ENCODE measurements at regions not wholly inside any gene's neighbourhood (a gene's known extent, or its start where the extent isn't known, plus 50 kb on each side); places are given as distances from the start of the nearest gene placed in this dataset.

DNA sequence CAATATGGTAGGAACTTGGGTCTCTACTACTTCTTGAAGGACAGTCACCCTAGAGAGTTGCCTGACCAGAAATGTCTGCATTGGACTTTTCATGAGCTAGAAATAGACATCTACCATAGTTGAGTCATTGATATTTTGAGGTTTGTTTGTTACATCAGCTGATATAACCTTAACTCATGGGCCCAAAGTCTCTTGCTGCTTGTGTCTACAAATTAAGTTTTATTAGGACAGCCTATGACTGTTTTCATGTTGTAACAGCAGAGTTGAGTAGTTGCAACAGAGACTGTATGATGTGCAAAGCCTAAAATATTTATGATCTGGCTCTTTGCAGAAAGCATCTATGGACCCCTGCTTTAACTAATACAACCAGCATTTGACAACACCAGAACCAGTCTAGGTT lies 155.3 kb downstream of the MIAT start:
- intact Hi-C loops (cut with DNase I), result no loop called here

DNA sequence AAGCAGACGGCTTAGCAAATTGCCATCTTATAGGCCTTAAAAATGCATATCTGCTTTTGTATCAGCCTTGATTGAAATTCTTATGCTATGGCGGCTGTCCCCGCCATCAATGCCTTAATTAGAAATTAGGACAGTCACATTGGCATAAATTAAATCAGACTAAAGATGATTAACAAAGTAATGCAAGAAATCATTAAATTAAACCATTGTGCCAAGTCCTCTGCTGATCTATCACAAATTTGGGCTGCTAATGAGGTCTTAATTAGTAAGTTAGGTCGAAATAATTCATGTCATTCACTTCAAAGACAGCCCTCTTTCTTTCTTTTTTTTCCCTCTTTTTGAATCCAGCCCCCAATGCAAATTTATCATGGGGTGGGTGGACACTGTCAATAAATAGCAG lies 159.3 kb downstream of the MIAT start:
- H3K4me3 ChIP-seq, result no peak overlapping the region
- no peaks in the 10 kb centered on the region for H3K36me3 ChIP-seq
- no peak overlapping the region for H3K27ac ChIP-seq
- no peaks in the 10 kb centered on the region for H3K4me1 ChIP-seq
- ATAC-seq, result no peak
- intact Hi-C loops (cut with DNase I), result no loop called here
- no peak for DNase-seq
- H3K9me3 ChIP-seq, result peaks cover 3% of the 10 kb centered on the region
- TF ChIP-seq, protein P1, sequence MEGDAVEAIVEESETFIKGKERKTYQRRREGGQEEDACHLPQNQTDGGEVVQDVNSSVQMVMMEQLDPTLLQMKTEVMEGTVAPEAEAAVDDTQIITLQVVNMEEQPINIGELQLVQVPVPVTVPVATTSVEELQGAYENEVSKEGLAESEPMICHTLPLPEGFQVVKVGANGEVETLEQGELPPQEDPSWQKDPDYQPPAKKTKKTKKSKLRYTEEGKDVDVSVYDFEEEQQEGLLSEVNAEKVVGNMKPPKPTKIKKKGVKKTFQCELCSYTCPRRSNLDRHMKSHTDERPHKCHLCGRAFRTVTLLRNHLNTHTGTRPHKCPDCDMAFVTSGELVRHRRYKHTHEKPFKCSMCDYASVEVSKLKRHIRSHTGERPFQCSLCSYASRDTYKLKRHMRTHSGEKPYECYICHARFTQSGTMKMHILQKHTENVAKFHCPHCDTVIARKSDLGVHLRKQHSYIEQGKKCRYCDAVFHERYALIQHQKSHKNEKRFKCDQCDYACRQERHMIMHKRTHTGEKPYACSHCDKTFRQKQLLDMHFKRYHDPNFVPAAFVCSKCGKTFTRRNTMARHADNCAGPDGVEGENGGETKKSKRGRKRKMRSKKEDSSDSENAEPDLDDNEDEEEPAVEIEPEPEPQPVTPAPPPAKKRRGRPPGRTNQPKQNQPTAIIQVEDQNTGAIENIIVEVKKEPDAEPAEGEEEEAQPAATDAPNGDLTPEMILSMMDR (IDR thresholded peaks at IDR 0.05), result no peak
- no peaks in the 10 kb centered on the region for H3K27me3 ChIP-seq

More for the DNA sequence above, 155.3 kb downstream of the MIAT start:
- TF ChIP-seq, protein P1 (IDR thresholded peaks at IDR 0.05), result no peak
- Histone ChIP-seq H3K4me1 (no peaks in the 10 kb centered on the region), H3K36me3 (no peaks in the 10 kb centered on the region), H3K27me3 (no peaks in the 10 kb centered on the region), H3K4me3 (no peak overlapping the region), H3K27ac (no peak overlapping the region), H3K9me3 (no peaks in the 10 kb centered on the region)
- DNase-seq, result no peak
- no peak for ATAC-seq

DNA sequence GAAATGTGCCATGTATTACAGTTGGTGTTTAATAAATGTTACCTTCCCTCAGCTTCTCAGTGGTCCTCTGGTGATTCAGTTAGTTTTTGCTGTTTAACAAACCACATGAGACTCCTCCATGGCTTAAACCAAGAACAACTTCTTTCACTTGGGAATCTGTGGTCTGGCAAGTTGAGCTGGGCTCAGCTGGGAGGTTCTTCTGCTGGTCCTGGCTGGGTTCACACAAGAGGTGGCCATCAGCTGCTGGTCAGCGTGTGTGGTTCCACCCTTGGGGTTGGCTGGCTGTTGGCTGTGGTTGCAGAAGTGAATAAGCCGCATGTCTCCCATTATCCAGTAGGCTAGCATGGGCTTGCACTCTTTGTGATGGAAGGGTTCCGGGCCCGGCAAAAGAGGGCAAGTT lies 160.5 kb downstream of the MIAT start:
- TF ChIP-seq, protein P1 (IDR thresholded peaks at IDR 0.05), result no peak
- Histone ChIP-seq H3K4me1 (no peaks in the 10 kb centered on the region), H3K4me3 (no peak overlapping the region), H3K36me3 (no peaks in the 10 kb centered on the region), H3K27ac (no peak overlapping the region), H3K27me3 (no peaks in the 10 kb centered on the region), H3K9me3 (peaks cover 3% of the 10 kb centered on the region)
- ATAC-seq (no peak), DNase-seq (no peak)
- intact Hi-C loops (cut with DNase I), result no loop called here

DNA sequence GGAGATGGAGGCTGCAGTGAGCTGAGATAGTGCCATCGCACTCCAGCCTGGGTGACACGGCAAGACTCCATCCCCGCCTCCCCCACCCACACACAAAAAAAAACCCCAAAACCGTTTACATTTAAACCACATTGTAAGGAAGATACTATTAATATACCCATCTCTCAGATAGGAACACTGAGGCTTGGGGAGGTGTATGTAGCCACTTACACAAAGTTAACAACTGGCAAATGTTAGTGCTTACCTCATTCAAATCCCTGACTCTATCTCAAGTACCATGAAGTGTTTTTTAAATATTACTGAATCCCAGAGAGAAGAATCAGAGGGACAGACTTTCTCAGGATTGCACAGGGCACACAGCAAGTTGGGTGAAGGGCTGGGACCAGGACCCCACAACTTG lies 164.5 kb downstream of the MIAT start:
- peaks cover 3% of the 10 kb centered on the region for H3K9me3 ChIP-seq
- TF ChIP-seq, protein P1 (IDR thresholded peaks at IDR 0.05), result no peak
- DNase-seq (no peak), ATAC-seq (no peak)
- no peaks in the 10 kb centered on the region for H3K27me3 ChIP-seq
- intact Hi-C loops (cut with DNase I), result no loop called here
- H3K36me3 ChIP-seq, result no peaks in the 10 kb centered on the region
- no peak overlapping the region for H3K27ac ChIP-seq
- H3K4me3 ChIP-seq, result no peak overlapping the region
- H3K4me1 ChIP-seq, result no peaks in the 10 kb centered on the region

DNA sequence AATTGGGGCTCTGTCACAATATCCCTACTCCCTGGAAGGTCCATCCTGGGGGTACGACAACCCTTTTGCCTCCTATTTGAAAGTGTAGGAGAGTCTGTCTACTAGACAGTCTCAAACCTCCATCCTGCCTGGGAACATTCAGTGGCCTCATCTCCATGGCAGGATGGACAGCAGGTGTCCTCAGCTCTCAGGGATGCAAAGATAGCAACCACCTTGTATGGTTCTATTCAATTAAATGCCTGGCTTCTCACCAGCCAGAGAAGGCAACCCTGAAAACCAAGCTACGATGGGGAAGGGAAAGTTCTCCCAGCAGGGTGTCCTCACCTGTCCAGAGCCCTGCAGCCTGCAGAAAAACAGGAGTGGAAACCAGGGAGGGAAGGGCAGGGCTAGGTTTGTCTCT lies 164.9 kb downstream of the MIAT start:
- intact Hi-C loops (cut with DNase I), result no loop called here
- H3K27me3 ChIP-seq, result no peaks in the 10 kb centered on the region
- DNase-seq (no peak), ATAC-seq (no peak)
- TF ChIP-seq, protein P1 (IDR thresholded peaks at IDR 0.05), result no peak
- H3K4me1 ChIP-seq, result no peaks in the 10 kb centered on the region
- no peak overlapping the region for H3K27ac ChIP-seq
- no peak overlapping the region for H3K4me3 ChIP-seq
- H3K9me3 ChIP-seq, result peaks cover 3% of the 10 kb centered on the region
- H3K36me3 ChIP-seq, result no peaks in the 10 kb centered on the region

DNA sequence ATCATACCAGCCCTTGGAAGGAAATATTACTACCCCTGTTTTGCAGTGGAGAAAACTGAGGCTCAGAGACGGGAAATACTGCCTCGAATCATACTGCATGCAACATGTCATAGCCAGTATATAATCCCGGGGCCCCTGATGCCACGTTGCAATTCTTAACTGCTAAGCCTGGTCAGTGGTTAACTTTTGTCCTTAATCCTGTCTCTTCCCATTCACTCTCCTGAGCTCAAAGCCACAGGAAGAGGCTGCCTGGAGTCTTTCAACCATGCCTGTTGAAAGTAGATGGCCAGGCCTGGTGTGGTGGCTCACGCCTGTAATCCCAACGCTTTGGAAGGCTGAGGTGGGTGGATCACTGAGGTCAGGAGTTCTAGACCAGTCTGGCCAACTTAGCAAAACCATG lies 166.6 kb downstream of the MIAT start:
- Histone ChIP-seq H3K4me3 (no peak overlapping the region), H3K27me3 (no peaks in the 10 kb centered on the region), H3K9me3 (no peaks in the 10 kb centered on the region), H3K36me3 (no peaks in the 10 kb centered on the region), H3K27ac (no peak overlapping the region), H3K4me1 (no peaks in the 10 kb centered on the region)
- TF ChIP-seq, protein P1 (IDR thresholded peaks at IDR 0.05), result no peak
- intact Hi-C loops (cut with DNase I), result no loop called here
- DNase-seq (no peak), ATAC-seq (no peak)
